SK-N-SH treated with all-trans-retinoic acid at 6 μM for 48 hours (cell line): ENCODE measurements at regions not wholly inside any gene's neighbourhood (a gene's known extent, or its start where the extent isn't known, plus 50 kb on each side); places are given as distances from the start of the nearest gene placed in this dataset.

Source experiments
- BACH2 ChIP-seq: fragments of 250-450 bp; sonication (Bioruptor Pico); IDR thresholded peaks from 2 replicates; pipeline ENCODE4 v1.9.0; 2021; ENCODE audit warnings: mild to moderate bottlenecking, borderline replicate concordance
- ISL1 ChIP-seq: fragments of 250-450 bp; sonication (Bioruptor Pico); IDR thresholded peaks from 2 replicates; pipeline ENCODE4 v2.1.2; 2022; ENCODE audit warnings: mild to moderate bottlenecking, moderate library complexity
- TOX ChIP-seq: fragments of 250-450 bp; sonication (Bioruptor Pico); IDR thresholded peaks from 2 replicates; pipeline ENCODE4 v1.8.0; 2021; ENCODE audit warnings: mild to moderate bottlenecking, moderate library complexity, borderline replicate concordance
- TSHZ2 ChIP-seq: fragments of 250-450 bp; sonication (Bioruptor Pico); IDR thresholded peaks from 2 replicates; pipeline ENCODE4 v1.5.0; 2020; ENCODE audit warnings: mild to moderate bottlenecking, moderate library complexity
- ZFP3 ChIP-seq: fragments of 250-450 bp; sonication (Bioruptor Pico); IDR thresholded peaks from 2 replicates; pipeline ENCODE4 v1.5.0; 2020; ENCODE audit warnings: mild to moderate bottlenecking, moderate library complexity
- ZFP30 ChIP-seq: fragments of 450-650 bp; formaldehyde crosslinking; IDR thresholded peaks from 2 replicates; pipeline ENCODE4 v1.5.0; 2022; ENCODE audit warnings: mild to moderate bottlenecking, moderate library complexity
- ZNF565 ChIP-seq: fragments of 450-650 bp; formaldehyde crosslinking; conservative IDR thresholded peaks from 2 replicates; pipeline ENCODE4 v1.5.0; 2020; ENCODE audit warnings: low read depth, mild to moderate bottlenecking, moderate library complexity
- TF ChIP-seq, protein P1 (sequence below): fragments of 250-450 bp; sonication (Bioruptor Pico); IDR thresholded peaks from 2 replicates; pipeline ENCODE4 v1.5.1; 2020; ENCODE audit warnings: low read depth, mild to moderate bottlenecking, moderate library complexity

DNA sequence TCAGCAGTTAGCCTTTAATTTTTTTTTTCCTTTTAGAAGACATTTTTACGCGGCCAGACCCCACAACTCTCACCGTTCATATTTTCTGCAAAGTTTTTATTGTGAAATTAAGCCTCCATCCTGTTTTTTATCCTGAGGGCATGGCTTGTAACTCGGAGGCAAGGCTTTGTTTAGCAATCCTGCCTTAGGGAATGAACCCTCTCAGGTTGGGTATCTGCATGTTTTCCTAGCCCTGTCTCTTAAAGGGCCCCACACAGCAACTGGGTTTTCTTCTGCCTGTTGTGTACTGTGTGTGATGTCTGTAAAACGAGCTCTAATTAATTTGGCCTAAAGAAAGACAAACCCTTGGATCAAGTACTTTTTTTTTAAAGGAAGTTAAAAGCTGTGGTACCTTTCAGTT, 130.2 kb upstream of the COBL start:
- TF ChIP-seq BACH2 (CRISPR knock-in tag): no peak
- TF ChIP-seq ZFP3 (CRISPR knock-in tag): no peak
- TF ChIP-seq ISL1 (CRISPR knock-in tag): no peak
- no peak for TF ChIP-seq TOX (CRISPR knock-in tag)
- TF ChIP-seq ZNF565: no peak
- TF ChIP-seq, protein P1, sequence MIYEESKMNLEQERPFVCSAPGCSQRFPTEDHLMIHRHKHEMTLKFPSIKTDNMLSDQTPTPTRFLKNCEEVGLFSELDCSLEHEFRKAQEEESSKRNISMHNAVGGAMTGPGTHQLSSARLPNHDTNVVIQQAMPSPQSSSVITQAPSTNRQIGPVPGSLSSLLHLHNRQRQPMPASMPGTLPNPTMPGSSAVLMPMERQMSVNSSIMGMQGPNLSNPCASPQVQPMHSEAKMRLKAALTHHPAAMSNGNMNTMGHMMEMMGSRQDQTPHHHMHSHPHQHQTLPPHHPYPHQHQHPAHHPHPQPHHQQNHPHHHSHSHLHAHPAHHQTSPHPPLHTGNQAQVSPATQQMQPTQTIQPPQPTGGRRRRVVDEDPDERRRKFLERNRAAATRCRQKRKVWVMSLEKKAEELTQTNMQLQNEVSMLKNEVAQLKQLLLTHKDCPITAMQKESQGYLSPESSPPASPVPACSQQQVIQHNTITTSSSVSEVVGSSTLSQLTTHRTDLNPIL (CRISPR knock-in tag): no peak
- no peak for TF ChIP-seq TSHZ2
- TF ChIP-seq ZFP30: no peak
